Activated CD8-positive, alpha-beta memory T cell treated with anti-CD3 and anti-CD28 coated beads, Interleukin-2, amount 50 U/mL, for 4 hours (primary cell): ENCODE measurements at regions not wholly inside any gene's neighbourhood (a gene's known extent, or its start where the extent isn't known, plus 50 kb on each side); places are given as distances from the start of the nearest gene placed in this dataset.
"Not testable (repeated sequence)": the region's sequence is repeated elsewhere in the genome, so short reads cannot be mapped to it uniquely, and the experiment has no call there.

Source experiments
- DNase-seq: peaks from one replicate; pipeline ENCODE4 v3.0.0-alpha.2; 2020

GRCh38 chr13:58630794-58631193, 999.2 kb downstream of the PCDH17 start:
- DNase-seq: no peak

DNA sequence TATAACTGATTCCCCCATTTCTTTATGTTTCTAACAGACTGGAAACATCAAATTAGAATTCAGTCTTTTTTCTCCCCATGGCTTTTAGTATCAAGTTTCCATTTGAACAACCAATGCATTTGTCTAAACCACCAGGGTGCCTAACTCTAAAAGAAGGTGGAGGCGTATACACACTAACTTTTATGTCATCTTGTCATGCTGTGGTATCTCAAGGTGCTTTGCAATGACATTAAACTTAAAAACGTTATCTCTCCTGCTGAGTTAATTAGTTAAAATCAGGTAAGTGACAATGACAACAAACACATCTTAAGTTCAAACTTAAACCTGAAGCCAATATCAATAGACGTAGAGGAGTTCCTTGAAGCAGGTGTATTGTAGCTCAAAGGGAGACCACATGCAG, 1001.7 kb downstream of the PCDH17 start:
- DNase-seq: no peak

- DNase-seq: no peak
Observed at GRCh38 chr13:58655086-58655485, 1023.5 kb downstream of the PCDH17 start.

- no peak for DNase-seq
Observed at GRCh38 chr13:58660826-58661225, 1029.3 kb downstream of the PCDH17 start.

GRCh38 chr13:58666331-58666730, 1034.8 kb downstream of the PCDH17 start:
- DNase-seq: no peak

- no peak for DNase-seq
Observed at GRCh38 chr13:58667096-58667495, 1035.6 kb downstream of the PCDH17 start.

DNA sequence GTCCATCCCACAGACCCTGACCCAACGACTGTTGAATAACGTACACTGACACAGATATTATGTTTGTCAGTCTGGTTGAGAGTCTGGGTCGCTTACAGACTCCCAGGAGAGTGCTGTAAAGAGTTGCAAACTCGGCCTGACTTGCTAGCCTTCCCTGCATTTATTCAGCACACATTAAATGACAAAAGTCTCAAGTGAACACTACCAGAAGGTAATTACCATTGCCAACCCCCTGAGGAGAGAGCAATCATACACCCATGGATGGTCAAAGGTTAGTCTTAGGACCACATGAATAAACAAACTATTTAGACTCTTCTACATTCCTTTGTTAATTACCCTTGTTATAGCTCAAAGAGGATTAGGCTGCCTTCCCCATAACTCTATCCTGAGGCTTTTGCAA, 1048.6 kb downstream of the PCDH17 start:
- DNase-seq: no peak

- DNase-seq: no peak
Observed at GRCh38 chr13:58682616-58683015, 1051.1 kb downstream of the PCDH17 start.

GRCh38 chr13:58687148-58687547, 1055.6 kb downstream of the PCDH17 start:
- DNase-seq: no peak

- no peak for DNase-seq
Observed at GRCh38 chr13:58698531-58698930, 1067.0 kb downstream of the PCDH17 start.

- no peak for DNase-seq
Observed at GRCh38 chr13:58704953-58705352, 1073.4 kb downstream of the PCDH17 start.

- DNase-seq: no peak
Observed at GRCh38 chr13:58706421-58706820, 1074.9 kb downstream of the PCDH17 start.

DNA sequence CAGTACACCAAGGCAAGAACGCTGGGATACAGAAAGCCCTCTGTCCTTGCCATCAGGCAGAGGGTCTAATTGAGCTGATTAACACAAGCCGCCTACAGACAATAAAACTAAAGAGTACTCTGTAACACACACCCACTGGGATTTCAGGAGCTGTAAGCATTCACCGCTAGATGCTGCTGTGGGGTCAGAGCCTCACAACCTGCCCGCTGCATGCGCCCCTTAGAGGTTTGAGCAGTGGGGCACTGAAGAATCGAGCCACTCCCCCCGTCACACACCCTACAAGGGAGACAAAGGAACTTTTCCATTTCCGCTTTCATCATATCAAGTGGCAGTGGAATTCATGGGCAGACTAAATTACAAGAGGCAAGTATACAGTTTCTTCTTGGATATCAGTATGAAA, 1080.6 kb downstream of the PCDH17 start:
- no peak for DNase-seq

DNA sequence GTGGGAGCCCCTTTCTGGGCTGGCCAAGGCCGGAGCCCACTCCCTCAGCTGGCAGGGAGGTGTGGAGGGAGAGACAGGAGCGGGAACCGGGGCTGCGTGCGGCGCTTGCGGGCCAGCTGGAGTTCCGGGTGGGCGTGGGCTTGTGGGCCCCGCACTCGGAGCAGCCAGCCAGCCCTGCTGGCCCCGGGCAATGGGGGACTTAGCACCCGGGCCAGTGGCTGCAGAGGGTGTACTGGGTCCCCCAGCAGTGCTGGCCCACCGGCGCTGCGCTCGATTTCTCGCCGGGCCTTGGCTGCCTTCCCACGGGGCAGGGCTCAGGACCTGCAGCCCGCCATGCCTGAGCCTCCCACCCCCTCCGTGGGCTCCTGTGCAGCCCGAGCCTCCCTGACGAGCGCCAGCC, 1082.5 kb downstream of the PCDH17 start:
- not testable (repeated sequence) for DNase-seq

DNA sequence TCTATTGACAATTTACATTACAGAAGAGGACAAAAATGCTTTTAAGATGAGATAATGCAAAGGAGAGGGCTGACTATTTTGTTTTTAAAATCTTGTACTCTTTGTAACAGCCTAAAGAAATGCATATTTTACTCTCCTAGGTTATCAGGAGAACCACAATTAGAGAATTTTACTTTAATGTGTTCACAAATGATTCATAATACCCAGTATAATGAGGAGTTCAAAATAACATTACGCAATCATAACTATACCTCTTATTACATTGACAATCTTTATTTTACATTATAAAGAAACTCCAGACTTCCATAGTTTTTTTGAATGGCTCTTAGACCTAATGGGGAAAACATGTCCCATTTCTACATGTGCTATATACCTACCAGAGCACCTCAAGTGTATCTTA, 1089.7 kb downstream of the PCDH17 start:
- no peak for DNase-seq

DNA sequence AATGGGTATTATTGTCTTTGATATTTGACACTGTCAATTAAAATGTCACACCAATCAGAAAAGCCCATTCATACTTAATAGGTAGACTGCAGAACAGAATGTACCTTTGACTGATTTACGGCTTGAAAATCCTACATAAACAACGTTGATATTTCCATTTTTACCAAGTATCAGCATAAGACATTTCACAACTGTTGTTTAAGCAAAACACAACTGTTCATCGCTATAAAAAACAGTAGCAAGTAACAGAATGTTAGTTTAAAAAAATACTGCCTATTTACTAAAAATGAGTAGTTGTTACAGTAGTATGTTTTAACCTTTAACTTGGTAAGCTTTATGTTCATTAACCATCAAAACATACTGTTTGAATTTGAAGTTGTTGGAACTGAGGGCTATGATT, 1096.6 kb downstream of the PCDH17 start:
- DNase-seq: no peak

DNA sequence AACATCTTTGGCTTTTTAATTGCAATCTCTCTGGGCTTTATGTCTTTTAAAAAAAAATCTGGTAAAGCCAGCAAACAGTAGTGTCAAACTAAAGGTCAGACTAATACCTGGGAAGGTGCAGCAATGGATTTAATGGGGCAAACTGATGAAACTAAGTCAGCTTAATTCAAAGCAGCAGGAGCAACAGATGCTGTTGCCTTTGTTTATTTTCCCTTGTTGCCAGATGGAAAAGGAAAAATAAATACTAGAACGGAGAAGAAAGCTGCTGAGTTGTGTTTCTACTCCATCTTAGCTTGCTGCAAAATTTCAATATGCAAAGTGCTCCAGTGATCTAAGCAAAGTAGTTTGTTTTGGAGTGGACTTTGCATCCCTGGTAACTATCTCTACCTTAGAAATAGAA, 1097.8 kb downstream of the PCDH17 start:
- no peak for DNase-seq

DNA sequence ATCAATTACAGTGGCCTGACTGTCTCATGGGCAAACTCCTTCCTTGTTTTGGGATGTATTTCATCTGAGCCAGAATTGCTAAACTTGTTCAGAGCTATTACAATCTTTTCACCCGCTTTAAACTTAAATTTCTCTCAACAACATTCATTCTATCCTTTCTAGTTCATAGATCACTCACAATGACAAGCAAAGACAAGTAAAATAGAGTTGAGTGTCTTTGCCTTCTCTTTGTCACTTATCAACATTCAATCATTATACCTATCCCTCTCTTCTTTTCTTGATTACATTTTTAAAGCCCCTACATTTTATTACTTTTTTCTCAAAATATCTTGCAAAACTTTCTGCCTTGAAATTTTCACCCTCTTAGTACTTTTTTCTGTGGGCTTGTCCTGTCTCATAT, 1113.1 kb downstream of the PCDH17 start:
- DNase-seq: no peak

DNA sequence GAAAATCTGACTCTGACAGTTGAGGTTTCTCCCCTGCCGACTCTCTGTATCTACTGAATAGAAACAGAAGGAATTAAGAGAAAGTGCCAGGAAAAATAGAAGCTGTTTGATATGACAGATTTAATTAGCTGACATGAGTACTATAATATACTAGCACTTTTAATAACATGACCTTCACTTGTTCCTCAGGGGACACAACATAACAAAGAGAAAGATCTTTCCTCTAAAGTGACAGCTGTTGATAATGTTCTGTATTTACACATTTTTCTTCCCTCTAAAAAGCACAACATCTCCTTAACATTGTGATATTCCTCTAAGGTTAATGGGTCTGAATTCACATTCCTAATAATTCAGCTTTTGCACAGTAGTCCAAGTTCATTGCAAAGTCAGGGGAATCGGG, 1136.0 kb downstream of the PCDH17 start:
- DNase-seq: no peak

DNA sequence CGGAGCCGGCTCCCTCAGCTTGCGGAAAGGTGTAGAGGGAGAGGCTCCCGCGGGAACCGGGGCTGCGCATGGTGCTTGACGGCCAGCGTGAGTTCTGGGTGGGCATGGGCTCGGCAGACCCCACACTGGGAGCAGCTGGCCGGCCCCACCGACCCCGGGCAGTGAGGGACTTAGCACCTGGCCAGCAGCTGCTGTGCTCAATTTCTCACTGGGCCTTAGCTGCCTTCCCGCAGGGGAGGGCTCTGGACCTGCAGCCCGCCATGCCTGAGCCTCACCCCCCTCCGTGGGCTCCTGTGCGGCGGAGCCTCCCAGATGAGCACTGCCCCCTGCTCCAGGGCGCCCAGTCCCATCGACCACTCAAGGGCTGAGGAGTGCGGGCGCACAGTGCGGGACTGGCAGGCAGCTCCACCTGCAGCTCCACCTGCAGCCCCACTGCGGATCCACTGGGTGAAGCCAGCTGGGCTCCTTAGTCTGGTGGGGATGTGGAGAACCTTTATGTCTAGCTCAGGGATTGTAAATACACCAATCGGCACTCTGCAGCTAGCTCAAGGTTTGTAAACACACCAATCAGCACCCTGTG, 1141.8 kb downstream of the PCDH17 start:
- DNase-seq: no peak

GRCh38 chr13:58782736-58783135, 1151.2 kb downstream of the PCDH17 start:
- DNase-seq: no peak

DNA sequence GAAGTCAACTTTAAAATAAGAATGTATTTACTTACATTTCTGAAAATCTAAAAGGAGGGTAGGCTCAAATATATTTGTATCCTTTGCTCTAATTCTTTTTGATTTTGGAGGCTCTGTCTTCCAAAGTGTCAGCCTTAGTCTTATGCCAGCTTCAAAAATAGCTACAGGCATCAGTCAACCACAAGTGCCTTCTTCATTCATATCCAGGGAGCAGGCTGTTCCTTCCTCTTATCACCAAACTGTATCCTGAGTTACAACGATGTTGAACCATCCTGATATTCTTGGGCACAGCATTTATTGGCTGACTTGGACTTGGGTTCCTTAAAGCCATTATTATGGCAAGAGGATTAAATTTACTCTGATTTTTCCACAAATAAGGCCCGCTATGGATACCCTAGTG, 1161.3 kb downstream of the PCDH17 start:
- no peak for DNase-seq

GRCh38 chr13:58795715-58796114, 1164.2 kb downstream of the PCDH17 start:
- DNase-seq: no peak

GRCh38 chr13:58804832-58805231, 1173.3 kb downstream of the PCDH17 start:
- DNase-seq: no peak

DNA sequence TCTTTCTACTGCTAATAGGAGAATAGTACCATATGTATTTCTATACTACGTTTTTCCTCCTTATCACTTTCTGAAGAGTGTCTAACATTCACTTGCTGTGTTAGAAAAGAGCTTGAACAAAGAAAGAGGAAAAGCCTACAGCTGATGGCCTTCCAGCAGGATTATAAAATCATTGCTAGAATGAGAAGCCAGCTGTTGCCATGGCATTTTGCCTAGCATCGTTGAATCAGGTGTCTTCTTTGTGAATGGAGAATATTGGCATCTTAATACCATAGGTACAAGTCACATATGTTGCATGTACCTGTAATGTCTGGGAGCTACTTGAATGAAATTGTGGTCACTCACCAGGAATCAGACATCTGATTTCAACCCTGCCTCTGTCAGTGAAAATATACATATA, 1174.9 kb downstream of the PCDH17 start:
- DNase-seq: no peak

- no peak for DNase-seq
Observed at GRCh38 chr13:58823701-58824100, 1192.2 kb downstream of the PCDH17 start.
